Keratinocyte (primary cell): ENCODE measurements at regions not wholly inside any gene's neighbourhood (a gene's known extent, or its start where the extent isn't known, plus 50 kb on each side); places are given as distances from the start of the nearest gene placed in this dataset.

Experiments used
- EZH2 ChIP-seq: IDR thresholded peaks from one replicate; pipeline ENCODE4 v1.6.1; 2012; ENCODE audit warnings: inconsistent platforms, mild to moderate bottlenecking, low read length, moderate library complexity
- TF ChIP-seq, protein P1 (sequence below), 3 experiments: IDR thresholded peaks in 1 of 3; conservative IDR thresholded peaks in 1 of 3; optimal IDR thresholded peaks in 1 of 3; 2 replicates in 2 of 3; 3 replicates in 1 of 3; pipeline versions ENCODE3 to v1.5.1; 2011; ENCODE audit warnings: low read length in 3 of 3, mild to moderate bottlenecking in 3 of 3, moderate library complexity in 2 of 3, control low read depth in 1 of 3, inconsistent platforms in 1 of 3; ENCODE audit not compliant: insufficient read depth in 2 of 3; ENCODE audit errors: extremely low read depth in 1 of 3

DNA sequence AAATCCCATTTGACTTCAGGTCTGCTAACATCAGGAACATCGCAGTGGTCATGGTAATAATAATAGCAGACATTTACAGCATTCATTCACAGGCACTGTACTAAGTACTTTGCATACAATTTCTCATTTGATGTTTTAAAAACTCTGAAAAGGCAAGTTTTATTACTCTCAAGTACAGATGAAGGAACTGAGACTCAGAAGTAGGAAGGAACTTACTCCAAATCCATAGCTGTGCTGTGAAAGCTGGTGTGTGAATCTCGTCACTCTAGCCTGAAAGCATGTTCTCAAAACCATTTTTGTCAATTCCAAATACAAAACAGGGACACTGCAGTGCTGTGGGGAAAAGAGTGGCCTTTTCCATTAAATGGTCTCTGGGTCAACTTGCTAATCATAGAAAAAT lies 179.9 kb downstream of the FAM43A start:
- TF ChIP-seq, protein P1, sequence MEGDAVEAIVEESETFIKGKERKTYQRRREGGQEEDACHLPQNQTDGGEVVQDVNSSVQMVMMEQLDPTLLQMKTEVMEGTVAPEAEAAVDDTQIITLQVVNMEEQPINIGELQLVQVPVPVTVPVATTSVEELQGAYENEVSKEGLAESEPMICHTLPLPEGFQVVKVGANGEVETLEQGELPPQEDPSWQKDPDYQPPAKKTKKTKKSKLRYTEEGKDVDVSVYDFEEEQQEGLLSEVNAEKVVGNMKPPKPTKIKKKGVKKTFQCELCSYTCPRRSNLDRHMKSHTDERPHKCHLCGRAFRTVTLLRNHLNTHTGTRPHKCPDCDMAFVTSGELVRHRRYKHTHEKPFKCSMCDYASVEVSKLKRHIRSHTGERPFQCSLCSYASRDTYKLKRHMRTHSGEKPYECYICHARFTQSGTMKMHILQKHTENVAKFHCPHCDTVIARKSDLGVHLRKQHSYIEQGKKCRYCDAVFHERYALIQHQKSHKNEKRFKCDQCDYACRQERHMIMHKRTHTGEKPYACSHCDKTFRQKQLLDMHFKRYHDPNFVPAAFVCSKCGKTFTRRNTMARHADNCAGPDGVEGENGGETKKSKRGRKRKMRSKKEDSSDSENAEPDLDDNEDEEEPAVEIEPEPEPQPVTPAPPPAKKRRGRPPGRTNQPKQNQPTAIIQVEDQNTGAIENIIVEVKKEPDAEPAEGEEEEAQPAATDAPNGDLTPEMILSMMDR (optimal IDR thresholded peaks at IDR 0.05 in 1 of 3, IDR thresholded peaks at IDR 0.05 in 1 of 3, conservative IDR thresholded peaks at IDR 0.05 in 1 of 3; ENCODE audit: extremely low read depth in 1 of 3, insufficient read depth in 2 of 3, low read length in 3 of 3): no peak
- no peak for TF ChIP-seq EZH2
